Ascending aorta (tissue), 2 donors: ENCODE measurements at regions not wholly inside any gene's neighbourhood (a gene's known extent, or its start where the extent isn't known, plus 50 kb on each side); places are given as distances from the start of the nearest gene placed in this dataset.

Experiments used
- DNase-seq, 2 donors: peaks; one replicate each; pipeline ENCODE4 v3.0.0-alpha.2; 2019; ENCODE audit warnings: low spot score in 2 of 2
- H3K27ac ChIP-seq, 2 donors: fragments of 200-600 bp; sonication (generic); one replicate each; pipeline ENCODE4 v1.5.1; 2016 to 2017; ENCODE audit warnings: mild to moderate bottlenecking in 1 of 2
- H3K27me3 ChIP-seq: fragments of 200-600 bp; sonication (generic); one replicate; pipeline ENCODE4 v1.5.1; 2017
- H3K36me3 ChIP-seq, 2 donors: fragments of 200-600 bp; sonication (generic); one replicate each; pipeline ENCODE4 v1.5.1; 2016
- H3K4me1 ChIP-seq, 2 donors: fragments of 200-600 bp; sonication (generic); one replicate each; pipeline ENCODE4 v1.5.1; 2016 to 2017; ENCODE audit warnings: mild to moderate bottlenecking in 1 of 2
- H3K4me3 ChIP-seq, 2 donors: fragments of 200-600 bp; sonication (generic); one replicate each; pipeline ENCODE4 v1.5.1; 2016 to 2017; ENCODE audit warnings: mild to moderate bottlenecking in 1 of 2
- H3K9me3 ChIP-seq, 2 donors: fragments of 200-600 bp; sonication (generic); one replicate each; pipeline ENCODE4 v1.5.1; 2016
- CTCF ChIP-seq, 3 experiments: fragments of 200-600 bp in 2 of 3; fragments of 450-650 bp in 1 of 3; sonication (generic) in 2 of 3; IDR thresholded peaks; one replicate each; pipeline ENCODE4 v1.5.1; 2016 to 2019; ENCODE audit warnings: antibody characterized with exemption in 3 of 3, mild to moderate bottlenecking in 1 of 3, moderate library complexity in 1 of 3
- intact Hi-C: fragments of 100-400 bp; cut with DNase I; formaldehyde crosslinking; loops from one replicate; pipeline ENCODE4 v1.15.1; 2023

- H3K27ac ChIP-seq = no peak overlapping the region
- DNase-seq = no peak
- H3K27me3 ChIP-seq = no peaks in the 10 kb centered on the region
- no peak overlapping the region for H3K4me3 ChIP-seq
- no peaks in the 10 kb centered on the region for H3K4me1 ChIP-seq
- no peak for TF ChIP-seq CTCF (IDR thresholded peaks at IDR 0.05)
- intact Hi-C loops = no loop called here
- no peaks in the 10 kb centered on the region for H3K36me3 ChIP-seq
- no peaks in the 10 kb centered on the region for H3K9me3 ChIP-seq
Measured at GRCh38 chr3:197445896-197446699, 109.7 kb downstream of the BDH1 start.

DNA sequence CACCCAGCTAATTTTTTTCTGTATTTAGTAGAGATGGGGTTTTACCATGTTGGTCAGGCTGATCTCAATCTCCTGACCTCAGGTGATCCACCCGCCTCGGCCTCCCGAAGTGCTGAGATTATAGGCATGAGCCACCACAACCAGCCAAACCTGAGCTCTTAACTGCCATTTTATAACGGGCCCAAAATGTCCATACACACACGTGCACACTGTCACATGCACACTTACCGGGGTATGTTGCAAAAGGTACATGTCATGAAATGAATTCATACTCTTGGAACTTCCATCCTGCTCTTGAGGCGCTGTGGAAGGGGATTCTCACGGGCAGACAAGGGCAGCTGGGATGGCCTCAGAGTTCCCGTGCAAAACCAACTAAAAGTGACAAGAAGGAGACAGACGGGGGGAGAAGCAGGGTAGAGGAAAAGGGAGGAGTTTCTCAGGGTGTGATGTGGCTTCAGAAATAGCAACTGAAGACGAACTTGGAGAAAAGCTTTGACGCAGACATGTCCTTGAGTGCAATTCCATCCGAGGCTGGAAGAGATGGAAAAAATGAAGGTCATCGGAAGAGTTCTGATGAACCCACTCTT is 110.9 kb downstream of the BDH1 start:
- TF ChIP-seq CTCF (IDR thresholded peaks at IDR 0.05) = no peak
- no peaks in the 10 kb centered on the region for H3K9me3 ChIP-seq
- H3K27me3 ChIP-seq = no peaks in the 10 kb centered on the region
- no peaks in the 10 kb centered on the region for H3K36me3 ChIP-seq
- DNase-seq = no peak
- H3K4me1 ChIP-seq = no peaks in the 10 kb centered on the region
- H3K27ac ChIP-seq = no peak overlapping the region
- intact Hi-C loops = no loop called here
- no peak overlapping the region for H3K4me3 ChIP-seq

DNA sequence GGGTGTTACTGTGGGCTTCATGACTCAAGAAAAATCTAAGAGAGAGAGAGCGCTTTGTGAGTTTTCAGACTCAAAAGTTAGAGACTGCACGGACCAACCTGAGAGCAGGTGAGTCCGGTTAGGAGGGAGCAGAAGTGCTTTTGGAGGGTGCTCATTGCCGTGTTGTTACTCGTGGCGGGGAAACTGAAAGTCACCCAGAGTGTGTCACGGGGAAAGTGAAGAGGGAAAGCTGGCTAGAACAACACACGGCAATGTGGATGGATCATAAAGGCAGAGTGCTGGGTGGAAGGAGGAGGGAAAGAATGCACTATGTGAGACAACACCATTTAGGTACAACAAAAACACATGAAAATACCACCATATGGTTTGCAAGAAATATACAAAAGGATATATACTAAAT is 112.3 kb downstream of the BDH1 start:
- no peak for TF ChIP-seq CTCF (IDR thresholded peaks at IDR 0.05)
- H3K27ac ChIP-seq = no peak overlapping the region
- H3K27me3 ChIP-seq = no peaks in the 10 kb centered on the region
- DNase-seq = no peak
- H3K9me3 ChIP-seq = no peaks in the 10 kb centered on the region
- H3K4me1 ChIP-seq = no peaks in the 10 kb centered on the region
- H3K36me3 ChIP-seq = no peaks in the 10 kb centered on the region
- H3K4me3 ChIP-seq = no peak overlapping the region
- intact Hi-C loops = no loop called here

GRCh38 chr3:197440717-197441303 is 115.0 kb downstream of the BDH1 start:
- Histone ChIP-seq H3K36me3 (no peaks in the 10 kb centered on the region), H3K9me3 (no peaks in the 10 kb centered on the region), H3K4me1 (no peaks in the 10 kb centered on the region), H3K27me3 (no peaks in the 10 kb centered on the region), H3K27ac (no peak overlapping the region), H3K4me3 (no peak overlapping the region)
- no peak for TF ChIP-seq CTCF (IDR thresholded peaks at IDR 0.05)
- DNase-seq = no peak
- intact Hi-C loops = no loop called here

DNA sequence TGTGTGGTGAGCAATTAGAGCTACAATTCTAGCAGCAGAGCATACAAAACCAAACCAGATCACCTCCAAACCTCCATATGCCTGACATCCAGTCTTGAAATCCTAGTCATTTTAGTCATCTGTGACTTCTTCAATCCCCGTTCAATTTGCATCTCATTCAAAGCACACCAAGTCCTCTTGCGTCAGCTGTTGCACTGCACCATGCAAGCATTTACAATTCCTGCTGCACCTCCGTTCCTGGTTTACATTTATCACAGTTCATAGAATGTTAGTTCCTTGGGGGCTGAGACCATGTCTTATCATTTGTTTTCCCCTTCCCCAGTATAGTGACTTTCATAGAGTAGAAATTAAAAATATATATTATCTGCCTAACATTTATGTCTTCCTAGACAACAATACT is 116.9 kb downstream of the BDH1 start:
- no peak for TF ChIP-seq CTCF (IDR thresholded peaks at IDR 0.05)
- H3K36me3 ChIP-seq = no peaks in the 10 kb centered on the region
- H3K27me3 ChIP-seq = no peaks in the 10 kb centered on the region
- intact Hi-C loops = no loop called here
- no peak overlapping the region for H3K4me3 ChIP-seq
- no peak overlapping the region for H3K27ac ChIP-seq
- no peaks in the 10 kb centered on the region for H3K4me1 ChIP-seq
- no peaks in the 10 kb centered on the region for H3K9me3 ChIP-seq
- DNase-seq = no peak
